Choroid plexus epithelial cell (primary cell): ENCODE measurements at regions not wholly inside any gene's neighbourhood (a gene's known extent, or its start where the extent isn't known, plus 50 kb on each side); places are given as distances from the start of the nearest gene placed in this dataset.

ENCODE experiments used
- DNase-seq: peaks from one replicate; pipeline ENCODE4 v3.0.0-alpha.2; 2010; ENCODE audit warnings: low read depth
- H3K4me3 ChIP-seq: 2 replicates; pipeline ENCODE4 v1.5.1; 2011; ENCODE audit warnings: low read depth, mild to moderate bottlenecking, control low read depth, low read length, moderate library complexity
- TF ChIP-seq, protein P1 (sequence below): conservative IDR thresholded peaks from 2 replicates; pipeline ENCODE4 v1.5.1; 2011; ENCODE audit warnings: low read depth, mild to moderate bottlenecking, control low read depth, inconsistent platforms, low read length, moderate library complexity

DNA sequence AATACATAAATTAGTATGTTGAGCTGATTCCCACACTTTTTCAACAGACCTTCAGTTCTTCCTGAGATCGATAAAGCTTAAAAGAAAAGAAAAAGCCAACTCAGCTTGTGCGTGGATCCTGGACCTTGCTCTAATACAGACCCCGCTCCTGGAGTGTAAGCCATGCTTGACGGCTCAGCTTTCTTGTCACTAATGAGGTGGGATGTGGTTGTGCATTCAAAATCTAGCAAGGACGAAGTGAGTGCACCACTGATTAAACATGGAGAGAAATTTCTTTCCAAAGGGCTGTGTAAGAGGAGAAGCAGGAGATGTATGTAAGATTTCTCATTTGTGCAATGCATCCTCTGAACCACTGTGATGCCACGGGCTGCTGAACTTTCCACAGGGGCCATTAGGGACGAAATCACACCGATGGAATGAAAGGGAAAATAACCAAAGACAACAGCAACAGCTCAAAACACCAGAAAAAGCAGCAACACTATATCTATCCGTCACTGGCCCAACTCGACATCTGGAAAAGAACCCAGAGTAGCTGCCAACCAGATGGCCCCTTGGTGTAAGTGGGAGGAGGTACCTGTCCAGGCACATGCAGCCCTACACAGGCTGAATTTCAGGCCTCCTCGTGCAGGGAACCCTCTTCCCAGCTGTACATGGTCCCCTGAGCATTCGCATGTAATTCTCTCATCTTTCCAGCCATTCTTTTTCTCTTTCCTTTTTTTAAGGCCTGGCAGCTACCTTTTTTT lies 178.9 kb downstream of the SREK1 start:
- DNase-seq = no peak
- no peak overlapping the region for H3K4me3 ChIP-seq
- TF ChIP-seq, protein P1, sequence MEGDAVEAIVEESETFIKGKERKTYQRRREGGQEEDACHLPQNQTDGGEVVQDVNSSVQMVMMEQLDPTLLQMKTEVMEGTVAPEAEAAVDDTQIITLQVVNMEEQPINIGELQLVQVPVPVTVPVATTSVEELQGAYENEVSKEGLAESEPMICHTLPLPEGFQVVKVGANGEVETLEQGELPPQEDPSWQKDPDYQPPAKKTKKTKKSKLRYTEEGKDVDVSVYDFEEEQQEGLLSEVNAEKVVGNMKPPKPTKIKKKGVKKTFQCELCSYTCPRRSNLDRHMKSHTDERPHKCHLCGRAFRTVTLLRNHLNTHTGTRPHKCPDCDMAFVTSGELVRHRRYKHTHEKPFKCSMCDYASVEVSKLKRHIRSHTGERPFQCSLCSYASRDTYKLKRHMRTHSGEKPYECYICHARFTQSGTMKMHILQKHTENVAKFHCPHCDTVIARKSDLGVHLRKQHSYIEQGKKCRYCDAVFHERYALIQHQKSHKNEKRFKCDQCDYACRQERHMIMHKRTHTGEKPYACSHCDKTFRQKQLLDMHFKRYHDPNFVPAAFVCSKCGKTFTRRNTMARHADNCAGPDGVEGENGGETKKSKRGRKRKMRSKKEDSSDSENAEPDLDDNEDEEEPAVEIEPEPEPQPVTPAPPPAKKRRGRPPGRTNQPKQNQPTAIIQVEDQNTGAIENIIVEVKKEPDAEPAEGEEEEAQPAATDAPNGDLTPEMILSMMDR = no peak

- TF ChIP-seq, protein P1 = no peak
- no peak overlapping the region for H3K4me3 ChIP-seq
- DNase-seq = no peak
These were observed 179.4 kb downstream of the SREK1 start for GRCh38 chr5:66323529-66323895.

DNA sequence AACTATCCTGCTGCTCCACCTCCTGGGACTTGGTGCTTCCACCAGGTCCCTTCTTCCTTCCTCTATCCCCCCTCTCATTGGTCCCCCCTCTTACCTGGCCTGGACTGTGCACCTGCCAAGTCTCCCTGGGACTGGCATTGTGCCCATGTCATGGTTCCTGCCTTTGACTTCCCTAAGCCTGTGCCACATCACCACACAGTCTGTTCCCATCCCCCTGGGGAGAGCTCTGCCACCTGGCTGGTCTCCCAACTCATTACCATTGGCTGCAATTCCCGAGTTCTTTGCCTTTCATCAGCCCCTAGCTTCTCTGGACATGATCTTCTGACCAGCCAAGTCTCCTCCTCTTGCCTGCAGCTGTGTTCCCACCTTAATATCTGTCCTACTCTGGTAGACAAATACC lies 180.3 kb downstream of the SREK1 start:
- TF ChIP-seq, protein P1 = no peak
- no peak for DNase-seq
- no peak overlapping the region for H3K4me3 ChIP-seq

DNA sequence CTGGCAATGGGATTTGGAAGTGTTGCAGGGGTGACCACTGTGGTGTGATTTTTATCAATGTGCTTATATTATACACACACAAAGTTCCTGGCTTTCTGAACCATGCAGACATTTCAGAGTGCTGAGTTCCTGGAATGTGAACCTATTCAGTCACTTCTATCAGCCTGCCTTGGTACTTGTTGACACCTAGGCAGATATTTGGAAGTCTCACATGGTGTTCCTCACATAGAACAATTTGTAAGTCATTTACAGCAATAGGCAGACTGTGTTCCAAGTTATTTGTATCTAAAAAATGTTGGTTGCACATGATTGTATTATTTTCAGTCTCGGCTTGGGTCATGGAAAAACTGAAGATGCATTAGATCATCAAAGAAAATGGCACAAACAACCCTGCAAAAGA lies 182.2 kb downstream of the SREK1 start:
- TF ChIP-seq, protein P1 = no peak
- H3K4me3 ChIP-seq = no peak overlapping the region

DNA sequence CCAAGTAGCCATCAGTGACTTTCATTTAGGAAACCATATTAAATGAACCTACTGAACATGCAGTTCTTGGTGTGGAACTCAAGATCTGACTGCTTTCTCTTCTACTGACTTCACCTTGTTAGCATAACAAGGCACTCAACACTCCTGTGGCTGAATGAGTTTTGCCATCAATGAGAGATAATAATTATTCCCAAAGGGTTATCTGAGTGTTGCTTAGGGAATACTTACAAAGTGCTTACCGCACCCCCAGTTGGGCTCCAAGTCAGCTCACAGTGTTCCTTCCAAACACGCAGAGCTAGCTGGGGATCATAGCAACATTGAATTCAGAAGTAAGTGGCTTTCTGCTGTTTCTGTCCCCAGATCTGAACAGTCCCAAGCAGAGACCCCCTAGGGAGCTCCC lies 182.9 kb downstream of the SREK1 start:
- H3K4me3 ChIP-seq = no peak overlapping the region
- no peak for DNase-seq
- TF ChIP-seq, protein P1 = no peak

More for the DNA sequence above, 182.2 kb downstream of the SREK1 start:
- DNase-seq = no peak

DNA sequence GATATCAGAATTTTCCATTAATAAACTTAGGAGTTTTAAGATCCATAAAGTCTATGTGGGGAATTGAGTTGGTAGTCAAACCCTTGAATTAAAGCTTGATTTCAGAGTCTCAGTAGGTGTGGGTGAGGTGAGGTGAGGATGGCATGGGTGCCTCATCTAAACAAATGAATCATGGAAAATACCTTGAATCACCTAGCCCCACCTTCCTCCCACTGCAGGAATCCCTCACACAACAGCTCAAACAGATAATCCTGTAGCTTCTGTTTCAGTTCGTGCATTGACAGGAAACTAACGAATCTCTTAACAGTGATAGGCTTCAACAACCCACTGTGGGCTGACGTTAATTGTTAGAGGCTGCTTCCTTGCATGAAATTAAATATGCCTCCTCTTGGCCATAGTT lies 185.0 kb downstream of the SREK1 start:
- TF ChIP-seq, protein P1 = no peak
- DNase-seq = no peak
- no peak overlapping the region for H3K4me3 ChIP-seq

DNA sequence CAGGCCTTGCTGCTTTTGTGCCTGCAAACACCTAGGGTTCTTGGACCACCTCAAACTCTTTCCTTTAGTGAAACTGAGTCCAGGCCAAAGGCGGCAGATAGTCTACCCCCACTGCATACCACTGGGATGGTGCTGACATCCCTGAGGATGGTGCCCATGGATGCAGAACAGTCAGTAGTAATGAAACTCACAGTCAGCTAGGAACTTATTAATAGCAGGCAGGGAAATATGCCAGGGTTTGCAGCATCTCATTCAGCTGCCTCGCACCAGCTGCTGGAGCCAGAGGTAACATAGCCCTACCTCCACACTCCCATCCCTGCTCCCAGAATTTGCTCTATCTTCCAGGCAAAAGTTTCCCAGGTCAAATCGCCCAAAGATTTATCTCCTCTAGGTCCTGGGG lies 189.1 kb downstream of the SREK1 start:
- TF ChIP-seq, protein P1 = no peak
- no peak for DNase-seq
- H3K4me3 ChIP-seq = no peak overlapping the region
